ENCODE measurements at regions not wholly inside any gene's neighbourhood (a gene's known extent, or its start where the extent isn't known, plus 50 kb on each side); places are given as distances from the start of the nearest gene placed in this dataset.

- Histone ChIP-seq H3K9me3 (no peaks in the 10 kb centered on the region), H3K27me3 (replicated peaks; ENCODE audit: control insufficient read depth, insufficient read depth, low read length) (no peaks in the 10 kb centered on the region), H3K4me1 (0 out of 2 replicates have a peak, but pooled peaks cover 2% of the 10 kb centered on the region), H3K36me3 (ENCODE audit: control insufficient read depth, insufficient read depth, low read length) (no peaks in the 10 kb centered on the region), H3K4me3 (ENCODE audit: low read depth, low read length) (no peak overlapping the region)
- no peak for DNase-seq
- Mint-ChIP-seq H3K9me3 (ENCODE audit: unreplicated experiment) (no peaks in the 10 kb centered on the region), H3K4me3 (ENCODE audit: unreplicated experiment) (no peak overlapping the region), H3K27me3 (ENCODE audit: insufficient read depth, unreplicated experiment) (no peaks in the 10 kb centered on the region), H3K4me1 (ENCODE audit: low read depth, unreplicated experiment) (no peaks in the 10 kb centered on the region), H3K36me3 (ENCODE audit: insufficient read depth, unreplicated experiment) (no peaks in the 10 kb centered on the region), H3K27ac (ENCODE audit: unreplicated experiment) (no peak overlapping the region)
- POLR2A ChIA-PET = no interaction called here
- no TSS peak for BruUV-seq (replicated peaks)
- CTCF ChIA-PET = no interaction called here
- TF ChIP-seq CTCF (IDR thresholded peaks at IDR 0.05; ENCODE audit: insufficient read depth in 1 of 2, low read depth in 1 of 2, low read length in 1 of 2, severe bottlenecking in 1 of 2, unreplicated experiment in 1 of 2) = no peak
- intact Hi-C loops (cut with micrococcal nuclease; ENCODE audit: unreplicated experiment) = no loop called here
Measured at GRCh38 chr3:64360280-64360679, 135.0 kb upstream of the PRICKLE2 start.

- no peak overlapping the region for H3K27ac Mint-ChIP-seq (ENCODE audit: unreplicated experiment)
- no peaks in the 10 kb centered on the region for H3K4me1 Mint-ChIP-seq (ENCODE audit: low read depth, unreplicated experiment)
- Histone ChIP-seq H3K36me3 (ENCODE audit: control insufficient read depth, insufficient read depth, low read length) (no peaks in the 10 kb centered on the region), H3K9me3 (no peaks in the 10 kb centered on the region), H3K4me1 (0 out of 2 replicates have a peak, but pooled peaks cover 5% of the 10 kb centered on the region), H3K27me3 (replicated peaks; ENCODE audit: control insufficient read depth, insufficient read depth, low read length) (no peaks in the 10 kb centered on the region), H3K4me3 (ENCODE audit: low read depth, low read length) (no peak overlapping the region)
- ChIA-PET CTCF (no interaction called here), POLR2A (no interaction called here)
- intact Hi-C loops (cut with micrococcal nuclease; ENCODE audit: unreplicated experiment) = no loop called here
- no peaks in the 10 kb centered on the region for H3K27me3 Mint-ChIP-seq (ENCODE audit: insufficient read depth, unreplicated experiment)
- H3K9me3 Mint-ChIP-seq (ENCODE audit: unreplicated experiment) = no peaks in the 10 kb centered on the region
- BruUV-seq (replicated peaks) = no TSS peak
- H3K36me3 Mint-ChIP-seq (ENCODE audit: insufficient read depth, unreplicated experiment) = no peaks in the 10 kb centered on the region
- DNase-seq = no peak
- H3K4me3 Mint-ChIP-seq (ENCODE audit: unreplicated experiment) = no peak overlapping the region
- no peak for TF ChIP-seq CTCF (IDR thresholded peaks at IDR 0.05; ENCODE audit: insufficient read depth in 1 of 2, low read depth in 1 of 2, low read length in 1 of 2, severe bottlenecking in 1 of 2, unreplicated experiment in 1 of 2)
Measured at GRCh38 chr3:64359735-64360134, 134.5 kb upstream of the PRICKLE2 start.

GRCh38 chr3:64358853-64359252 is 133.6 kb upstream of the PRICKLE2 start:
- Mint-ChIP-seq H3K4me3 (ENCODE audit: unreplicated experiment) (no peak overlapping the region), H3K27ac (ENCODE audit: unreplicated experiment) (no peak overlapping the region), H3K9me3 (ENCODE audit: unreplicated experiment) (no peaks in the 10 kb centered on the region), H3K27me3 (ENCODE audit: insufficient read depth, unreplicated experiment) (no peaks in the 10 kb centered on the region), H3K4me1 (ENCODE audit: low read depth, unreplicated experiment) (no peaks in the 10 kb centered on the region), H3K36me3 (ENCODE audit: insufficient read depth, unreplicated experiment) (no peaks in the 10 kb centered on the region)
- Histone ChIP-seq H3K27me3 (replicated peaks; ENCODE audit: control insufficient read depth, insufficient read depth, low read length) (no peaks in the 10 kb centered on the region), H3K4me1 (peaks cover 7% of the 10 kb centered on the region; the same call in 1 of the 2 replicates), H3K9me3 (no peaks in the 10 kb centered on the region), H3K4me3 (ENCODE audit: low read depth, low read length) (no peak overlapping the region), H3K36me3 (ENCODE audit: control insufficient read depth, insufficient read depth, low read length) (no peaks in the 10 kb centered on the region)
- BruUV-seq (replicated peaks) = no TSS peak
- ChIA-PET POLR2A (no interaction called here), CTCF (no interaction called here)
- intact Hi-C loops (cut with micrococcal nuclease; ENCODE audit: unreplicated experiment) = no loop called here
- DNase-seq = no peak
- TF ChIP-seq CTCF (IDR thresholded peaks at IDR 0.05; ENCODE audit: insufficient read depth in 1 of 2, low read depth in 1 of 2, low read length in 1 of 2, severe bottlenecking in 1 of 2, unreplicated experiment in 1 of 2) = no peak
